ENCODE measurements at regions not wholly inside any gene's neighbourhood (a gene's known extent, or its start where the extent isn't known, plus 50 kb on each side); places are given as distances from the start of the nearest gene placed in this dataset.

- TF ChIP-seq JUNB (IDR thresholded peaks at IDR 0.05; ENCODE audit: unreplicated experiment) (no peak), ZNF114 (CRISPR knock-in tag; IDR thresholded peaks at IDR 0.05) (no peak), ZNF331 (CRISPR knock-in tag; IDR thresholded peaks at IDR 0.05; ENCODE audit: low read depth) (no peak)
These were observed 799.1 kb downstream of the TAF11L14 start (continued) for GRCh38 chr5:18433336-18433735.

GRCh38 chr5:18438126-18438525, 803.9 kb downstream of the TAF11L14 start:
- no peak for ATAC-seq
- H2AFZ ChIP-seq: no peak overlapping the region
- H3K36me3 ChIP-seq (ENCODE audit: insufficient read depth): 0 out of 2 replicates have a peak, but pooled peaks cover 5% of the 10 kb centered on the region
- TF ChIP-seq CREB1 (CRISPR knock-in tag; IDR thresholded peaks at IDR 0.05; ENCODE audit: low read depth): no peak
- no peak for TF ChIP-seq STAT1 (IDR thresholded peaks at IDR 0.05; ENCODE audit: unreplicated experiment)
- TF ChIP-seq ZNF331 (CRISPR knock-in tag; IDR thresholded peaks at IDR 0.05; ENCODE audit: low read depth): no peak
- TF ChIP-seq POLR2AphosphoS5 (IDR thresholded peaks at IDR 0.05; ENCODE audit: low read depth): no peak
- TF ChIP-seq, protein P1, sequence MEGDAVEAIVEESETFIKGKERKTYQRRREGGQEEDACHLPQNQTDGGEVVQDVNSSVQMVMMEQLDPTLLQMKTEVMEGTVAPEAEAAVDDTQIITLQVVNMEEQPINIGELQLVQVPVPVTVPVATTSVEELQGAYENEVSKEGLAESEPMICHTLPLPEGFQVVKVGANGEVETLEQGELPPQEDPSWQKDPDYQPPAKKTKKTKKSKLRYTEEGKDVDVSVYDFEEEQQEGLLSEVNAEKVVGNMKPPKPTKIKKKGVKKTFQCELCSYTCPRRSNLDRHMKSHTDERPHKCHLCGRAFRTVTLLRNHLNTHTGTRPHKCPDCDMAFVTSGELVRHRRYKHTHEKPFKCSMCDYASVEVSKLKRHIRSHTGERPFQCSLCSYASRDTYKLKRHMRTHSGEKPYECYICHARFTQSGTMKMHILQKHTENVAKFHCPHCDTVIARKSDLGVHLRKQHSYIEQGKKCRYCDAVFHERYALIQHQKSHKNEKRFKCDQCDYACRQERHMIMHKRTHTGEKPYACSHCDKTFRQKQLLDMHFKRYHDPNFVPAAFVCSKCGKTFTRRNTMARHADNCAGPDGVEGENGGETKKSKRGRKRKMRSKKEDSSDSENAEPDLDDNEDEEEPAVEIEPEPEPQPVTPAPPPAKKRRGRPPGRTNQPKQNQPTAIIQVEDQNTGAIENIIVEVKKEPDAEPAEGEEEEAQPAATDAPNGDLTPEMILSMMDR (conservative IDR thresholded peaks at IDR 0.05; ENCODE audit: low read depth in 2 of 2): no peak
- no peak for TF ChIP-seq NANOG (IDR thresholded peaks at IDR 0.05; ENCODE audit: borderline replicate concordance)
- no peak for TF ChIP-seq EZH2 (IDR thresholded peaks at IDR 0.05; ENCODE audit: low read depth, unreplicated experiment)
- TF ChIP-seq, protein P2, sequence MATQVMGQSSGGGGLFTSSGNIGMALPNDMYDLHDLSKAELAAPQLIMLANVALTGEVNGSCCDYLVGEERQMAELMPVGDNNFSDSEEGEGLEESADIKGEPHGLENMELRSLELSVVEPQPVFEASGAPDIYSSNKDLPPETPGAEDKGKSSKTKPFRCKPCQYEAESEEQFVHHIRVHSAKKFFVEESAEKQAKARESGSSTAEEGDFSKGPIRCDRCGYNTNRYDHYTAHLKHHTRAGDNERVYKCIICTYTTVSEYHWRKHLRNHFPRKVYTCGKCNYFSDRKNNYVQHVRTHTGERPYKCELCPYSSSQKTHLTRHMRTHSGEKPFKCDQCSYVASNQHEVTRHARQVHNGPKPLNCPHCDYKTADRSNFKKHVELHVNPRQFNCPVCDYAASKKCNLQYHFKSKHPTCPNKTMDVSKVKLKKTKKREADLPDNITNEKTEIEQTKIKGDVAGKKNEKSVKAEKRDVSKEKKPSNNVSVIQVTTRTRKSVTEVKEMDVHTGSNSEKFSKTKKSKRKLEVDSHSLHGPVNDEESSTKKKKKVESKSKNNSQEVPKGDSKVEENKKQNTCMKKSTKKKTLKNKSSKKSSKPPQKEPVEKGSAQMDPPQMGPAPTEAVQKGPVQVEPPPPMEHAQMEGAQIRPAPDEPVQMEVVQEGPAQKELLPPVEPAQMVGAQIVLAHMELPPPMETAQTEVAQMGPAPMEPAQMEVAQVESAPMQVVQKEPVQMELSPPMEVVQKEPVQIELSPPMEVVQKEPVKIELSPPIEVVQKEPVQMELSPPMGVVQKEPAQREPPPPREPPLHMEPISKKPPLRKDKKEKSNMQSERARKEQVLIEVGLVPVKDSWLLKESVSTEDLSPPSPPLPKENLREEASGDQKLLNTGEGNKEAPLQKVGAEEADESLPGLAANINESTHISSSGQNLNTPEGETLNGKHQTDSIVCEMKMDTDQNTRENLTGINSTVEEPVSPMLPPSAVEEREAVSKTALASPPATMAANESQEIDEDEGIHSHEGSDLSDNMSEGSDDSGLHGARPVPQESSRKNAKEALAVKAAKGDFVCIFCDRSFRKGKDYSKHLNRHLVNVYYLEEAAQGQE (IDR thresholded peaks at IDR 0.05; ENCODE audit: unreplicated experiment): no peak
- TF ChIP-seq ZNF114 (CRISPR knock-in tag; IDR thresholded peaks at IDR 0.05): no peak
- H3K27ac ChIP-seq (ENCODE audit: low read depth): no peak overlapping the region
- no peaks in the 10 kb centered on the region for H4K20me1 ChIP-seq (replicated peaks; ENCODE audit: insufficient read depth)
- H3K79me2 ChIP-seq (replicated peaks; ENCODE audit: insufficient read depth): no peaks in the 10 kb centered on the region
- Mint-ChIP-seq H3K27me3 (ENCODE audit: insufficient read depth, low read depth, poor library complexity) (no peaks in the 10 kb centered on the region), H3K4me3 (no peak overlapping the region), H3K27ac (no peak overlapping the region), H3K36me3 (ENCODE audit: low read depth) (peaks cover 5% of the 10 kb centered on the region; the same call in 2 of the 3 replicates), H3K9me3 (peaks cover 21% of the 10 kb centered on the region; the same call in 2 of the 3 replicates), H3K4me1 (no peaks in the 10 kb centered on the region)
- no peaks in the 10 kb centered on the region for H3K27me3 ChIP-seq (ENCODE audit: insufficient read depth)
- H3K4me3 ChIP-seq: no peak overlapping the region
- no peak for DNase-seq (ENCODE audit: low spot score)
- H3K4me1 ChIP-seq (ENCODE audit: insufficient read depth): peaks cover 5% of the 10 kb centered on the region; the same call in 1 of the 2 replicates
- 0 out of 2 replicates have a peak, but pooled peaks cover 3% of the 10 kb centered on the region for H3K9me2 ChIP-seq (ENCODE audit: insufficient read depth)
- no peak overlapping the region for H3K4me2 ChIP-seq
- H3F3A ChIP-seq (replicated peaks; ENCODE audit: low read depth): no peaks in the 10 kb centered on the region
